Stimulated activated CD4-positive, alpha-beta T cell treated with anti-CD3 and anti-CD28 coated beads, Interleukin-2, amount 100 ng/mL, for 24 hours (primary cell): ENCODE measurements at regions not wholly inside any gene's neighbourhood (a gene's known extent, or its start where the extent isn't known, plus 50 kb on each side); places are given as distances from the start of the nearest gene placed in this dataset.
"Not testable (repeated sequence)": the region's sequence is repeated elsewhere in the genome, so short reads cannot be mapped to it uniquely, and the experiment has no call there.

Experiments
- DNase-seq, 2 donors: peaks; one replicate each; pipeline ENCODE4 v3.0.0-alpha.2; 2020

GRCh38 chr16:29139901-29140855 is 155.3 kb downstream of the LAT start:
- not testable (repeated sequence) for DNase-seq

GRCh38 chr16:29139261-29139802 is 154.5 kb downstream of the LAT start:
- no peak for DNase-seq

- not testable (repeated sequence) for DNase-seq
Measured at GRCh38 chr16:29138698-29139097, 153.8 kb downstream of the LAT start.

GRCh38 chr16:29137894-29138662 is 153.2 kb downstream of the LAT start:
- DNase-seq, result not testable (repeated sequence)

- not testable (repeated sequence) for DNase-seq
Measured at GRCh38 chr16:29137461-29137860, 152.6 kb downstream of the LAT start.

GRCh38 chr16:29136916-29137315 is 152.1 kb downstream of the LAT start:
- DNase-seq, result not testable (repeated sequence)

GRCh38 chr16:29136046-29136696 is 151.3 kb downstream of the LAT start:
- not testable (repeated sequence) for DNase-seq

GRCh38 chr16:29135098-29135497 is 150.2 kb downstream of the LAT start:
- not testable (repeated sequence) for DNase-seq

- DNase-seq, result not testable (repeated sequence)
Measured at GRCh38 chr16:29133681-29134430, 149.0 kb downstream of the LAT start.

GRCh38 chr16:29132869-29133268 is 148.0 kb downstream of the LAT start:
- not testable (repeated sequence) for DNase-seq

- not testable (repeated sequence) for DNase-seq
Measured at GRCh38 chr16:29132444-29132843, 147.6 kb downstream of the LAT start.

GRCh38 chr16:29130901-29131851 is 146.3 kb downstream of the LAT start:
- DNase-seq, result not testable (repeated sequence)

- not testable (repeated sequence) for DNase-seq
Measured at GRCh38 chr16:29130131-29130711, 145.4 kb downstream of the LAT start.

GRCh38 chr16:29129458-29130038 is 144.7 kb downstream of the LAT start:
- DNase-seq, result not testable (repeated sequence)

- not testable (repeated sequence) for DNase-seq
Measured at GRCh38 chr16:29128732-29129457, 144.0 kb downstream of the LAT start.

- DNase-seq, result not testable (repeated sequence)
Measured at GRCh38 chr16:29127806-29128420, 143.1 kb downstream of the LAT start.

- DNase-seq, result no peak
Measured at GRCh38 chr16:29126616-29127015, 141.8 kb downstream of the LAT start.

GRCh38 chr16:29126057-29126494 is 141.2 kb downstream of the LAT start:
- no peak for DNase-seq

GRCh38 chr16:29124828-29125227 is 140.0 kb downstream of the LAT start:
- DNase-seq, result no peak
